ENCODE measurements at regions not wholly inside any gene's neighbourhood (a gene's known extent, or its start where the extent isn't known, plus 50 kb on each side); places are given as distances from the start of the nearest gene placed in this dataset.

DNA sequence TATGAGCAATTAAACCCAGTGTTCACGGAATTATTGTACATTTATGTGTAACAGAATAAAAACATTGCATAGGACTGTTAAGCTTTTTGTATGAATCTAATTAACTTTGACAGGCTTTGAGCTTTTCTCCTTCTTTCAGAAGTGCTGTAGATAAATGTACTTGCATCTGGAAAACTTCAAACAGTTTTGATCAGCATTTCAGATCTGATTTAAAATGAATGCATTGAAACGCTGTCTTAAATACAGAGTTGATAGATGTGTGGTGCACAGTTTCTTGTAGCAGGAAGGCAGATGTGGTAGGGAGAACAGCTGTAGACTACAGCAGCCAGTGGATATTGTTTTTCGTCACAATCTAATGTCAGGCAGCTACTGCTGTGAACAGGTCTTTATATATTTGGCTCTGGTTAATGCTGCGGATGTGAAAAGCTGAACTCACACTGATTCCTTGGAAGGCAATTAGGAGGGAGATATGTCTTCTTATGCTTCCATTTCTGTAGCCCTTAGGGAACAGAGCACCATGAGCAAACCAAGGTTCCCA is 193.8 kb upstream of the GOLIM4 start:
- no peak overlapping the region for H3K27ac ChIP-seq
- TF ChIP-seq, protein P1, sequence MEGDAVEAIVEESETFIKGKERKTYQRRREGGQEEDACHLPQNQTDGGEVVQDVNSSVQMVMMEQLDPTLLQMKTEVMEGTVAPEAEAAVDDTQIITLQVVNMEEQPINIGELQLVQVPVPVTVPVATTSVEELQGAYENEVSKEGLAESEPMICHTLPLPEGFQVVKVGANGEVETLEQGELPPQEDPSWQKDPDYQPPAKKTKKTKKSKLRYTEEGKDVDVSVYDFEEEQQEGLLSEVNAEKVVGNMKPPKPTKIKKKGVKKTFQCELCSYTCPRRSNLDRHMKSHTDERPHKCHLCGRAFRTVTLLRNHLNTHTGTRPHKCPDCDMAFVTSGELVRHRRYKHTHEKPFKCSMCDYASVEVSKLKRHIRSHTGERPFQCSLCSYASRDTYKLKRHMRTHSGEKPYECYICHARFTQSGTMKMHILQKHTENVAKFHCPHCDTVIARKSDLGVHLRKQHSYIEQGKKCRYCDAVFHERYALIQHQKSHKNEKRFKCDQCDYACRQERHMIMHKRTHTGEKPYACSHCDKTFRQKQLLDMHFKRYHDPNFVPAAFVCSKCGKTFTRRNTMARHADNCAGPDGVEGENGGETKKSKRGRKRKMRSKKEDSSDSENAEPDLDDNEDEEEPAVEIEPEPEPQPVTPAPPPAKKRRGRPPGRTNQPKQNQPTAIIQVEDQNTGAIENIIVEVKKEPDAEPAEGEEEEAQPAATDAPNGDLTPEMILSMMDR (IDR thresholded peaks at IDR 0.05): no peak
- DNase-seq (ENCODE audit: low spot score in 2 of 2): no peak
- H3K4me1 ChIP-seq: no peaks in the 10 kb centered on the region
- H3K27me3 ChIP-seq: no peaks in the 10 kb centered on the region
- H3K4me3 ChIP-seq: no peak overlapping the region
- intact Hi-C loops (cut with DNase I): no loop called here
- H3K36me3 ChIP-seq: no peaks in the 10 kb centered on the region
- H3K9me3 ChIP-seq: no peaks in the 10 kb centered on the region

DNA sequence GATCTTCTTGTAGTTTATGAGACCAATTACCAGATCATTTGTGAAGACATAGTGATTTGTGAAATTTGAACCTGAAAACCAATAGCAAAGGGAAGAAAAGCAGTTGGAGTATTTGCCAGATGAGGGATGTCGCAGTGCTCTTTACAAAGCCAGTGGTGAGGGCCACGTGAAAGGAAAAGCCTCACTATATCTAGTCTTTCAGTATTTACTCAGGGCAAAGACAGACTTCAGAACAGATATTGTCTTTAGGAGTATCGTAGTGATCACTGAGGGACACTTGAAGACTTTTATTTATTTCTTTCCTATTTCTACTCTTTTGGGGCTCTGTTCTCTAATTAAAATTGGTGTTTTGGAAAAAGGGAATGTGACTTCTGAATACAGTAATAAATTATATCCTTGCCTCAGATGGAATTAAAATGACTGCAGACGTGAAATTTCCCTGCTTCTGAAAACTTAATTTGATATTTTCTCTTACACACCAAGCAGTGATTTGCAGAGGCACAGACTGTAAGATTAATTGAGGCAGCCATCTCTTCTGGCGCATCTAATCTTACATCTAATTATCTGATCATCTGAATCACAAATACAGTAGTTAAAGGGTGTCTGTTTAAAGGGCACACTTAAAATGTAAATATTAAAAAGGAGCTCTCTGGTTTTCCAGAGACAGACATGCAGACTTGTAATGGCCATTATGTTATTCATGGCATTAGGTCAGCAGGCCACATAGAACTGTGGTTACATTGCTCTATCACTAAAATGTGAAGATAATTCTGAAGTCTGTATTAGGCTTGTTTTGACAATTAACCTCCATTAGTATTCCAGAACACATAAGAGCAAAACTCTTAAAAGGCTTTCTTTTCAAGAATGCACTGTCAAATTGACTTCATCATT is 193.0 kb upstream of the GOLIM4 start:
- no peaks in the 10 kb centered on the region for H3K4me1 ChIP-seq
- no peaks in the 10 kb centered on the region for H3K27me3 ChIP-seq
- no peak for DNase-seq (ENCODE audit: low spot score in 2 of 2)
- intact Hi-C loops (cut with DNase I): no loop called here
- TF ChIP-seq, protein P1 (IDR thresholded peaks at IDR 0.05): no peak
- H3K36me3 ChIP-seq: no peaks in the 10 kb centered on the region
- H3K27ac ChIP-seq: no peak overlapping the region
- H3K9me3 ChIP-seq: no peaks in the 10 kb centered on the region
- no peak overlapping the region for H3K4me3 ChIP-seq

DNA sequence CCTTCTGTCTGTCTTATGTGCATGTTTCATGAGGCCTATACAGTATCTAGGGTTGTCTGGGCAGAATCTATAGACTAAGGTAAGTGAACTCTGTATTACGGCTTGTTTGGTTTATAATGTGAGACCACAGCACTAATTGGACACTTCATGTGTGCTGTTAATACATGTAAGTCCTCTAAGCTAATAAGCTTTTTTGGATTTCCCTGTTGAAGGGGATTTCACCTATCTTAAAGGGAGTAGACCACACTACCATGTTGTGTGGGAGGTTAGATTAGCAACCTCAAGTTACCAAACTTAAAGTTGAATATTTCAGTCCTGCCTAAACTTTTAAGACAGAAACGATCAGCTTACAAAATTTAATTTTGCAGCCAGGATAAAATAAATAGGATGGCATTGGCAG is 189.8 kb upstream of the GOLIM4 start:
- Histone ChIP-seq H3K9me3 (no peaks in the 10 kb centered on the region), H3K27ac (no peak overlapping the region), H3K36me3 (no peaks in the 10 kb centered on the region), H3K4me3 (no peak overlapping the region), H3K27me3 (no peaks in the 10 kb centered on the region), H3K4me1 (no peaks in the 10 kb centered on the region)
- no peak for DNase-seq (ENCODE audit: low spot score in 2 of 2)
- TF ChIP-seq, protein P1 (IDR thresholded peaks at IDR 0.05): no peak
- intact Hi-C loops (cut with DNase I): no loop called here

DNA sequence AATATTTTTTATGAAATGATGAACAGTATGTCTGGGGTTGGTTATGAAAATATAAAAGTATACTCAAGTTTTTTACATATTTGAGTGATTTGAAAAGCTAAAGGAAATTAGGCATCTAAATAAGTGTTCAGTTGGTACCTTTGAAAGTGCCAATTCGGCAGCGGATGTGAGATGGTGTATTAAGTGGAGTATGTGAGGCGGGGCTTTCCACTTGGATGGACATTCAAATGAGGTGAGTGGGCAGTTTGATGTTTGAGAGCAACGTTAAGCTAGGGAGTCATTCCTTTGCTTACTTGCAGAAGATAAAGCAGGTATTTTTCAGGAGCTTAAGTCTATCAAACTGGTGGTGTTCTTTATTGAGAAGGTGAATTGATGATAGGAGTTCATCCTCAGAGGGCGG is 189.0 kb upstream of the GOLIM4 start:
- Histone ChIP-seq H3K4me1 (no peaks in the 10 kb centered on the region), H3K27ac (no peak overlapping the region), H3K36me3 (no peaks in the 10 kb centered on the region), H3K27me3 (no peaks in the 10 kb centered on the region), H3K4me3 (no peak overlapping the region), H3K9me3 (no peaks in the 10 kb centered on the region)
- no peak for DNase-seq (ENCODE audit: low spot score in 2 of 2)
- intact Hi-C loops (cut with DNase I): no loop called here
- TF ChIP-seq, protein P1 (IDR thresholded peaks at IDR 0.05): no peak

DNA sequence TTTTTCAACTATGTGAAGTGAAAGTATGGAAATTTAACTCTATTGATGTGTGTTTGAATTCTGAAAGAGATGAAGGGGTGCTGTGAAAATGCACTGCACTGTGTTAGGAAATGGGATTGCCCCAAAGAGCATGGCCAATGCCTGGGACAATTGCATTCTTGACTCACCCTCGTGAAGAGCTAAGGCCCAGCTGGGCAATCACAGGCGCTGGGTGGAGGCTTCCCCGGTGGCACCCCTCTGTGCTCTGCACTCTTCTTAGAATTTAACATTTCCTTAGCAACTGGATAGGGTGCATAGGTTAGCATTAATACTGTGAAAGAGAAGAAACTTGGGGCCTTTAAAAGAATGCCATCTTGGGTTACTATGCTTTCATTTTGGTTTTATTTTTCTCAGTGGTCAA is 179.9 kb upstream of the GOLIM4 start:
- Histone ChIP-seq H3K27me3 (no peaks in the 10 kb centered on the region), H3K36me3 (no peaks in the 10 kb centered on the region), H3K4me3 (no peak overlapping the region), H3K9me3 (no peaks in the 10 kb centered on the region), H3K27ac (no peak overlapping the region), H3K4me1 (no peaks in the 10 kb centered on the region)
- TF ChIP-seq, protein P1 (IDR thresholded peaks at IDR 0.05): no peak
- intact Hi-C loops (cut with DNase I): no loop called here
- no peak for DNase-seq (ENCODE audit: low spot score in 2 of 2)
